NCI-H2107 treated with DMSO at 0.1 percent for 48 hours (cell line): ENCODE measurements at regions not wholly inside any gene's neighbourhood (a gene's known extent, or its start where the extent isn't known, plus 50 kb on each side); places are given as distances from the start of the nearest gene placed in this dataset.
"Not testable (repeated sequence)": the region's sequence is repeated elsewhere in the genome, so short reads cannot be mapped to it uniquely, and the experiment has no call there.

ENCODE experiments used
- DNase-seq: peaks from one replicate; lab custom pipeline; 2025; ENCODE audit not compliant: unreplicated experiment; lab: John Stamatoyannopoulos, UW

DNA sequence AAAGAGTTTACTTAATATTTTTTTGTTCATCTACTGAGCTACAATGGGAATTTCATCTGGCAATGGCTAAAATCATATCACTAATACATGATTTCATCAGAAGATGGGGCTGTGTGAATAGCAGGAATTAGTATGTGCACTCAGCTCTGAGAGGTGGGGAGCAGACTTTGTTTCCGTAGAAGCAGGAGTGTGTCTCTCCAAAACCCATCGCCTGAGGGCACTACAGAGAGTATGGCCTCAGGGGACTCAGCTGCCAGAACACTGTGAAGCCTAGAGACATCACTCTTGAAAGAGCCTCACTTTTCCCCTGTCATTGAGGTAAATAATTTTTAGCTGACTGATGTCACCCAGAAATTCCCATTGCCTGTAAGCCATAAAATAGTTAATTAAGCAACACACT is 261.4 kb upstream of the ISX start:
- DNase-seq, result no peak

DNA sequence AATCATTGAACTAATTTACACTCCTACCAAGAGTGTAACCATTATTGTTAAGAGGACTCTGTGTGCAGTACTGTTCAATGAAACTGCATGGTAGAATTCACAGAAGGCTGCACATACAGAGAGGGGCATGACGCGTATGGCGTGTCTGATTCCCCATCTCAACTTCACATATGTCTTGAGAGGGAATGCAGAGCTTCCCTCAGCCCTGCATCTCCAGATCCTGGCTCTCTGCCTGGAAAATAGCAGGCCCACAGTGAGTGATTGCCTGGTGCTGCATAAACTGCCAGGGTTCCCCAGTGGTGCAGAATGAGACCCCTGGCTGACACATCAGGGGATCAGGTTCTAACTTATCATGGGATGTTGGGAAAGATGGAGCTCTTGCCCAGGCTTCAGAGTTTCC is 260.2 kb upstream of the ISX start:
- DNase-seq, result no peak

- no peak for DNase-seq
These were observed 257.3 kb upstream of the ISX start for GRCh38 chr22:34808618-34809017.

DNA sequence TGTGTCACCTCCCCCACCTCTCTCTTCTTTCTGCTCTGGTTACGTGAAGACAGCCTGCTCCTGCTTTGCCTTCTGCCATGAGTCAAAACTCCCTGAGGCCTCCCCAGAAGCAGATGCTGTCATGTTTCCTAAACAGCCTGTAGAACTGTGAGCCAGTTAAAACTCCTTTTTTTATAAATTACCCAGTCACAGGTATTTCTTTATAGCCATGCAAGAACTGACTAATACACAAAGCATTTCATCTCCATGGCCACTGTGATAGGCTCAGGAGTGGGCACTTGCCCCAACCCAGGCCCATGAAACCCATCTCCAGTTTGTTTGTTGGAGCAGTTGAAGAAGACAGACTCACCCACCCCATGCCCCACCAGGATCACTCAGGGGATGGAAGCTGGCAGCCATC is 253.3 kb upstream of the ISX start:
- DNase-seq, result no peak

DNA sequence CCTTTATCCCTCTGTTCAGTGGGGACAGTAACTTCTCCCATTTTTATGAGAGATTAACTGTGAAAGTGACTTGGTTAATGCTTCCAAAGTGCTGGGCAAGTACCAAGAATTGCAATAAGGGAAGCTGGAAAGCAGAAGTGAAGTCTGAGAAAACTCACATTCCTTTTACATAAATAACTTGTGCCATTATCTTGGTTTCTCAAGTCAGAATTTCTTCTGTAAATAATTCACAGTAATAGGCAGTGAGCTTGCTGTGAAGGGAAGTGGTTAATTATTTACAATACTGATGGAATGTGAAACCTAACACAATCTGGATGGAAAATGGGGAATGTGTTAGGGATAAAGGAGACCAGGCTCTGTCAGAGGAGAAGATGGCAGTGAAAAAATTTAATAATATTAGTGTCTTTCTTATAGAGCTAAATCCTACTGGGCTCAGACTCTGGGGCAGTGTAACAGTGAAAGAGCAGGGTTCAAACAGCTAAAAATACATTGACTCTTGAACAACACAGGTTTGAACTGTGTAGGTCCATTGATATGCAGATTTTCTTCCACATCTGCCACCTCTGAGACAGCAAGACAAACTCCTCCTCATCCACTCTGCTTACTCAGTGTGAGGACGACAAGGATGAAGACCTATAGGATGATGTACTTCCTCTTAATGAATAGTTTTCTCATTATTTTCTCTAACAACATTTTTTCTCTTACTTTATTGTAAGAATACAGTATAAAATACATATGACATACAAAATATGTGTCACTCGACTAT is 251.5 kb upstream of the ISX start:
- no peak for DNase-seq

GRCh38 chr22:34829485-34829884 is 236.5 kb upstream of the ISX start:
- no peak for DNase-seq

DNA sequence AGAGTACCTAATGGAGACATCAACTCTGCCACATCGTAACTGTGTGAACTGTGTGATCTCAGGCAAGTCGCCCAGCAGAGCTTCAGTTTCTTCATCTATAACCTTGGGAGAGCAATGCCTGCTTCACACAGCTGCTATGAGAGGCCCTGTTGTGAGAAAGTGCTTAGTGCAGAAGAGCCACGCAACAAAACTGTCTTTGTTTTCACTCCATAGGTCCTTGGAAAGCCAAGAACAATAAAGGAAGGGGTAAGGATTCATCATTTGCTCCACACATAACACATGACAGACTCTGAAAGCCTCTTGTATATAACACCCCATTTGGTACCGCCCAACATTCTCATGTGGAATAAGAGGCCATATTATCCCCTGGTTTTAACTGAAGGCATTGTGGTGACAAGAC is 231.9 kb upstream of the ISX start:
- no peak for DNase-seq

GRCh38 chr22:34834541-34834940 is 231.4 kb upstream of the ISX start:
- not testable (repeated sequence) for DNase-seq

GRCh38 chr22:34841331-34841771 is 224.6 kb upstream of the ISX start:
- no peak for DNase-seq

- no peak for DNase-seq
These were observed 224.0 kb upstream of the ISX start for GRCh38 chr22:34841911-34842310.

GRCh38 chr22:34842630-34843029 is 223.3 kb upstream of the ISX start:
- DNase-seq, result no peak

DNA sequence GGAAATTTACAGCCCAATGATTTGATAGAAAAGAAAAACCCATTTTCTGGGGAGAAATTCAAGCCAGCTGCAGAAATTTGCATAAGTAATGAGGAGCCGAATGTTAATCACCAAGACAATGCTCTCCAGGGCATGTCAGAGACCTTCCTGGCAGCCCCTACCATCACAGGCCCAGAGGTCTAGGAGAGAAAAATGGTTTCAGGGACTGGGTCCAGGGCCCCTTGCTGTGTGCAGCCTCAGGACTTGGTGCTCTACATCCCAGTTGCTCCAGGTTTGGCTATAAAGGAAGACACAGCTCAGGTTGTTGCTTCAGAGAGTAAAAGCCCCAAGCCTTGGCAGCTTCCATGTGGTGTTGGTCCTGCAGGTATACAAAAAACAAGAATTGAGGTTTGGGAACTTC is 222.2 kb upstream of the ISX start:
- not testable (repeated sequence) for DNase-seq

GRCh38 chr22:34845391-34845790 is 220.6 kb upstream of the ISX start:
- DNase-seq, result no peak

- no peak for DNase-seq
These were observed 218.9 kb upstream of the ISX start for GRCh38 chr22:34847072-34847471.

DNA sequence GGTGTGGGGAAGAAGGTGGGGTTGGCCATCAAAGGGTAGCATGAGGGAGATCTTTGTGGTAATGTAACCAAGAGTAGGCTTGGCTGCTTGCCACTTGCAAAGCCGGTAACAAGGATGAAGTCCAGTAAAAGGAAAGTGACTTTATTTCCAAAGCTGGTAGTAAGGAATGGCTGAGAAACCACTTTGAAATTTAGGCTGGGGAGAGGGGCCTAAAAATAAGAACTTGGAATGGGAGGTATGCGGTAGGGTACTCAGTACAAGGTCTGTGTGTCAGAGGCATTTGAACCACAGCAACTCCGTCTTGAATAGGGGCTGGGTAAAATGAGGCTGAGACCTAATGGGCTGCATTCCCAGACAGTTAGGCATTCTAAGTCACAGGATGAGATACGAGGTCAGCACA is 216.0 kb upstream of the ISX start:
- DNase-seq, result no peak

GRCh38 chr22:34851918-34852662 is 213.9 kb upstream of the ISX start:
- no peak for DNase-seq

DNA sequence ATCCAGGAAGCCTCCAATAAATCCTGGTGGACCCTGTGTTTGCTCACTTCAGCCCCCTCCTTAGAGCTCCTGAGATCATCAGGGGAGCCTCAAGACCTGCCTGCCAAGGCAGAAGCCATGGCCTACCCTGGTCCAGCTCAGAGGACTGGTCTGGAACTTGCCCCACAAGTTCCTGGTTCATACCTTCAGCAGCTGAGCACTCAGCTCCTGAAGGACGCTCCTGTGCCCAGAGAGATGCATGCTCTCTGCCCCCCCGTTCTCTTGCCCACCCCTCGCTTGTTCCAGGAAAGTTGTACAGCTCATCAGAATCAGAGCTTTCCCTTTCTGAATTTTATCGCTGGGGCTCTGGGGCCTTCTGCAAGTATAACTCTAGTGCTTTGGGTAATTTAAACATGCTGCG is 210.5 kb upstream of the ISX start:
- no peak for DNase-seq

DNA sequence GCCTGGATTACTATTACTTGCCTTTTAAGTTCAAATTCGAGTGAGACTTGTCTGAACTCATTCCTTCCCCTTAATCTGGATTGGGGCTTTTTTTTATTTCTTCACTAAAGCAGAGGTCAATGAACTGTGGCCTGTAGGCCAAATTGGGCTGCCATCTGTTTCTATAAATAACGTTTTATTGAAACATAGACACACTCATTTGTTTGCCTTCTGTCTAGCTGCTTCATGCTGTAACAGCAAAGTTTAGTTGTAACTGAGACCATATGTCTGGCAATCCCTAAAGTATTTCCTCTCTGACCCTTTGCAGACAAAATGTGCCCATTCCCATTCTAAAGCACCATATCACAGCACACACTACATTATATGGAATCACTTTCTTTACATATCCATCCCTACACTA is 207.9 kb upstream of the ISX start:
- no peak for DNase-seq

GRCh38 chr22:34861787-34862186 is 204.2 kb upstream of the ISX start:
- no peak for DNase-seq

DNA sequence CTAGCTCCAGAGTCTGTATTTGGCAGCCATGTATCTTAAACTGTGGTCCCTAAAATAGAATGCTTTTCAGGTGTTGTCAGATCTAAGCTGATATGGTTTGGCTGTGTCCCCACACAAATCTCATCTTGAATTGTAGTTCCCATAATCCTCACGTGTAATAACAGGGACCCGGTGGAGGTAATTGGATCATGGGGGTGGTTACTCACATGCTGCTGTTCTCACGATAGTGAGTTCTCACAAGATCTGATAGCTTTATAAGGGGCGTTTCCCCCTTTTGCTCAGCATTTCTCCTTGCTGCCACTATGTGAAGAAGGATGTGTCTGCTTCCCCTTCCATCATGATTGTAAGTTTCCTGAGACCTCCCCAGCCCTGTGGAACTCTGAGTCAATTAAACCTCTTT is 199.9 kb upstream of the ISX start:
- DNase-seq, result no peak

GRCh38 chr22:34866495-34867131 is 199.3 kb upstream of the ISX start:
- no peak for DNase-seq

GRCh38 chr22:34877506-34877905 is 188.5 kb upstream of the ISX start:
- DNase-seq, result no peak
